CD14-positive monocyte (primary cell): ENCODE measurements at regions not wholly inside any gene's neighbourhood (a gene's known extent, or its start where the extent isn't known, plus 50 kb on each side); places are given as distances from the start of the nearest gene placed in this dataset.

Experiments
- DNase-seq, 3 donors: peaks; one replicate each; pipeline ENCODE4 v3.0.0-alpha.2; 2011 to 2022
- H2AFZ ChIP-seq: 2 replicates; pipeline ENCODE4 v1.6.0; 2012; ENCODE audit warnings: mild to moderate bottlenecking, low read depth, low read length, inconsistent platforms; ENCODE audit not compliant: insufficient read depth, poor library complexity, severe bottlenecking
- H3K27ac ChIP-seq, 2 donors: 1 replicate in 1 of 2; 2 replicates in 1 of 2; pipeline ENCODE4 v1.5.1; 2012 to 2013; ENCODE audit warnings: low read length in 2 of 2, control low read depth in 1 of 2, inconsistent platforms in 1 of 2, low read depth in 1 of 2, mild to moderate bottlenecking in 1 of 2
- H3K27me3 ChIP-seq, 2 donors: one replicate each; pipeline versions ENCODE4 v1.6.0 to v1.6.1; 2011 to 2013; ENCODE audit warnings: low read length in 2 of 2; ENCODE audit not compliant: control insufficient read depth in 2 of 2, insufficient read depth in 2 of 2
- H3K36me3 ChIP-seq, 2 donors: replicated peaks in 1 of 2; 1 replicate in 1 of 2; 2 replicates in 1 of 2; pipeline versions ENCODE4 v1.5.1 to v1.6.1; 2012 to 2013; ENCODE audit warnings: low read length in 2 of 2, control low read depth in 1 of 2, inconsistent platforms in 1 of 2, mild to moderate bottlenecking in 1 of 2; ENCODE audit not compliant: insufficient read depth in 2 of 2, control insufficient read depth in 1 of 2
- H3K4me1 ChIP-seq, 2 donors: 1 replicate in 1 of 2; 2 replicates in 1 of 2; pipeline versions ENCODE4 v1.5.1 to v1.6.1; 2012 to 2013; ENCODE audit warnings: low read length in 2 of 2, control low read depth in 1 of 2, inconsistent platforms in 1 of 2, mild to moderate bottlenecking in 1 of 2, moderate library complexity in 1 of 2; ENCODE audit not compliant: insufficient read depth in 2 of 2, control insufficient read depth in 1 of 2
- H3K4me2 ChIP-seq: replicated peaks from 2 replicates; pipeline ENCODE3; 2012; ENCODE audit warnings: low read length, moderate library complexity, mild to moderate bottlenecking; ENCODE audit not compliant: poor library complexity, severe bottlenecking; ENCODE audit errors: extremely low read depth
- H3K4me3 ChIP-seq, 3 experiments: fragments of 200-600 bp in 1 of 3; sonication (generic) in 1 of 3; replicated peaks in 1 of 3; 1 replicate in 2 of 3; 2 replicates in 1 of 3; pipeline ENCODE4 v1.5.1; 2011 to 2013; ENCODE audit warnings: low read length in 3 of 3, mild to moderate bottlenecking in 3 of 3, control low read depth in 2 of 3, low read depth in 2 of 3, inconsistent platforms in 1 of 3, moderate library complexity in 1 of 3
- H3K79me2 ChIP-seq: 2 replicates; pipeline ENCODE4 v1.6.0; 2012; ENCODE audit warnings: mild to moderate bottlenecking, control low read depth, inconsistent platforms, low read length, moderate library complexity; ENCODE audit not compliant: insufficient read depth
- H3K9ac ChIP-seq: 2 replicates; pipeline ENCODE4 v1.6.0; 2017; ENCODE audit warnings: low read length, mild to moderate bottlenecking; ENCODE audit not compliant: insufficient read depth, poor library complexity, severe bottlenecking
- H3K9me3 ChIP-seq, 2 donors: replicated peaks in 1 of 2; 1 replicate in 1 of 2; 2 replicates in 1 of 2; pipeline versions ENCODE4 v1.5.1 to v1.6.1; 2012 to 2013; ENCODE audit warnings: low read length in 2 of 2, control low read depth in 1 of 2; ENCODE audit not compliant: control insufficient read depth in 1 of 2, insufficient read depth in 1 of 2
- H4K20me1 ChIP-seq: 2 replicates; pipeline ENCODE4 v1.6.0; 2012; ENCODE audit warnings: mild to moderate bottlenecking, low read length, control low read depth, moderate library complexity; ENCODE audit not compliant: insufficient read depth
- H3K27ac Mint-ChIP-seq, 7 donors: one replicate each; pipeline ENCODE4 v1.8.0; 2020; ENCODE audit warnings: mild to moderate bottlenecking in 7 of 7, mixed read lengths in 7 of 7, moderate library complexity in 6 of 7, inconsistent platforms in 2 of 7
- H3K27me3 Mint-ChIP-seq, 3 donors: one replicate each; pipeline ENCODE4 v1.8.0; 2021 to 2022; ENCODE audit warnings: low read depth in 3 of 3, mild to moderate bottlenecking in 3 of 3, mixed read lengths in 3 of 3, moderate library complexity in 3 of 3, inconsistent platforms in 1 of 3
- H3K36me3 Mint-ChIP-seq, 2 donors: one replicate each; pipeline ENCODE4 v1.8.0; 2020; ENCODE audit warnings: mixed read lengths in 2 of 2, inconsistent platforms in 1 of 2, mild to moderate bottlenecking in 1 of 2
- H3K4me1 Mint-ChIP-seq: one replicate; pipeline ENCODE4 v1.8.0; 2020; ENCODE audit warnings: mild to moderate bottlenecking, mixed read lengths
- H3K4me3 Mint-ChIP-seq, 2 donors: one replicate each; pipeline ENCODE4 v1.8.0; 2020; ENCODE audit warnings: mild to moderate bottlenecking in 2 of 2, mixed read lengths in 2 of 2, moderate library complexity in 1 of 2
- H3K9me3 Mint-ChIP-seq, 7 donors: one replicate each; pipeline ENCODE4 v1.8.0; 2020 to 2022; ENCODE audit warnings: mixed read lengths in 7 of 7, mild to moderate bottlenecking in 6 of 7, moderate library complexity in 6 of 7, inconsistent platforms in 2 of 7
- CTCF ChIP-seq: fragments of 200-600 bp; IDR thresholded peaks from one replicate; pipeline ENCODE4 v1.8.0; 2022; ENCODE audit warnings: antibody characterized with exemption, mild to moderate bottlenecking
- WGBS: methylation state at CpG from one replicate; pipeline ENCODE4 v1.1.5; 2013; ENCODE audit warnings: missing lambda C conversion rate; ENCODE audit not compliant: insufficient coverage; 5-methylcytosine and 5-hydroxymethylcytosine counted together
- intact Hi-C, 2 donors: fragments of 100-400 bp; cut with micrococcal nuclease; formaldehyde crosslinking; loops; one replicate each; pipeline versions ENCODE4 v1.15.0 to v1.15.1; 2023

DNA sequence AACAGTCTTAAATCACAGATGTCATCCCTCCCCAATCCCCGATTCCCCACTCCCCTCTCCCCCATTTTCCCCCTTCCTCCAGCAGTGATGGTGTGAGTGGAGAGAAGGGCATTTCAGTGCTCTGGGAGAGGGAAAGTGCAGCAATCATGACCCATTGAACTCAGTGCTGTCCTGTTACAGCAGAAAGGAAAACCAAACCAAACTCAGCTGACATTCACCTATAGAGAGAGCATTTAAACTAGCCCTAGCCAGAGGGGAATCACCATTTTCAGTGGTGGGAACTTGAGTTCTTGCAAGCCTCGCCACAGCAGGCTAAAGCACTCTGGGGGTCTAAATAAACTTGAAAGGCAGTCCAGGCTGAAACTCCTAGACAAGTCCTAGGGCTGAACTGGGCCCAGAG, 129.9 kb upstream of the COL21A1 start:
- Histone ChIP-seq H2AFZ (no peak overlapping the region), H3K79me2 (no peaks in the 10 kb centered on the region), H3K9ac (no peak overlapping the region), H3K4me1 (no peaks in the 10 kb centered on the region), H3K4me3 (no peak overlapping the region), H3K36me3 (no peaks in the 10 kb centered on the region), H3K27me3 (no peaks in the 10 kb centered on the region), H4K20me1 (no peaks in the 10 kb centered on the region), H3K27ac (no peak overlapping the region), H3K9me3 (no peaks in the 10 kb centered on the region), H3K4me2 (no peak overlapping the region)
- intact Hi-C loops: no loop called here
- DNase-seq: no peak
- Mint-ChIP-seq H3K27ac (peak overlapping the region in 1 of 7 donors; percentile 61), H3K9me3 (peaks cover 0 to 2% (median 0%) of the 10 kb centered on the region in 7 donors), H3K27me3 (peaks cover 13 to 18% (median 15%) of the 10 kb centered on the region in 3 donors), H3K36me3 (peaks cover 0 to 6% of the 10 kb centered on the region in 2 donors), H3K4me3 (no peak overlapping the region), H3K4me1 (peaks cover 6% of the 10 kb centered on the region)
- WGBS: 100% methylated on average over 1 of the region's 2 CpGs
- no peak for TF ChIP-seq CTCF

GRCh38 chr6:56375806-56376205, 128.4 kb upstream of the COL21A1 start:
- H3K9ac ChIP-seq: no peak overlapping the region
- no peaks in the 10 kb centered on the region for H3K36me3 ChIP-seq
- H3K27ac ChIP-seq: no peak overlapping the region
- no peak overlapping the region for H2AFZ ChIP-seq
- 100% methylated on average over 3 of the region's 3 CpGs for WGBS
- H3K36me3 Mint-ChIP-seq: peaks cover 3 to 11% of the 10 kb centered on the region in 2 donors
- no peak for TF ChIP-seq CTCF
- peaks cover 2 to 5% of the 10 kb centered on the region in 2 donors for H3K4me1 ChIP-seq
- no peaks in the 10 kb centered on the region for H3K79me2 ChIP-seq
- H3K4me3 Mint-ChIP-seq: peak overlapping the region in 1 of 2 donors; percentile 2
- peaks cover 21% of the 10 kb centered on the region for H3K4me1 Mint-ChIP-seq
- no peaks in the 10 kb centered on the region for H4K20me1 ChIP-seq
- no peaks in the 10 kb centered on the region for H3K27me3 ChIP-seq
- H3K9me3 ChIP-seq: no peaks in the 10 kb centered on the region
- intact Hi-C loops: no loop called here
- H3K27me3 Mint-ChIP-seq: peaks cover 13 to 18% (median 14%) of the 10 kb centered on the region in 3 donors
- H3K4me2 ChIP-seq: no peak overlapping the region
- no peak for DNase-seq
- peaks cover 0 to 2% (median 0%) of the 10 kb centered on the region in 7 donors for H3K9me3 Mint-ChIP-seq
- no peak overlapping the region for H3K4me3 ChIP-seq
- H3K27ac Mint-ChIP-seq: no peak overlapping the region
